GM18519 (cell line): ENCODE measurements at regions not wholly inside any gene's neighbourhood (a gene's known extent, or its start where the extent isn't known, plus 50 kb on each side); places are given as distances from the start of the nearest gene placed in this dataset.
A peak's percentile ranks its signal among the peaks of the same experiment; 100 is the strongest.
"Not testable (repeated sequence)": the region's sequence is repeated elsewhere in the genome, so short reads cannot be mapped to it uniquely, and the experiment has no call there.

ENCODE experiments used
- ATAC-seq: cut with Tn5 transposase; IDR thresholded peaks from one replicate; pipeline ENCODE4 v1.9.1; 2021; ENCODE audit warnings: mild to moderate bottlenecking, moderate library complexity; ENCODE audit not compliant: unreplicated experiment, low FRiP score

DNA sequence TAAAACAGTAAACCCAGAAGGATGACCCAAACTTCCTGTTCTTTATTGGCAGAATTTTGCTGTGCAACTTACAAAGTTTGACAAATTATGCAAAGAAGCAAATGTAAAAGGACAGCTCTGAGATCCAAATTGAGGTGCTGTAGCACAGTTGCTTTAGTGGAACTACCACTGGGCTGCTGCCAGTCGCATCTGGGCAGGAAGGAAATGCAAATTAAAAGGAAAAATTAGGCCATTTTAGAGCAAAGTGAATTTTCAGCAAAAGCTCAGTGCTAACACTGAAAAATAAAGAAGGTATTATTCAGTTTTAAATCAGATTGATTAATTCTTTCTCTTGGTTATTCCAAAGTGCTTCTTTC, 104.5 kb downstream of the ZMAT3 start:
- no peak for ATAC-seq

DNA sequence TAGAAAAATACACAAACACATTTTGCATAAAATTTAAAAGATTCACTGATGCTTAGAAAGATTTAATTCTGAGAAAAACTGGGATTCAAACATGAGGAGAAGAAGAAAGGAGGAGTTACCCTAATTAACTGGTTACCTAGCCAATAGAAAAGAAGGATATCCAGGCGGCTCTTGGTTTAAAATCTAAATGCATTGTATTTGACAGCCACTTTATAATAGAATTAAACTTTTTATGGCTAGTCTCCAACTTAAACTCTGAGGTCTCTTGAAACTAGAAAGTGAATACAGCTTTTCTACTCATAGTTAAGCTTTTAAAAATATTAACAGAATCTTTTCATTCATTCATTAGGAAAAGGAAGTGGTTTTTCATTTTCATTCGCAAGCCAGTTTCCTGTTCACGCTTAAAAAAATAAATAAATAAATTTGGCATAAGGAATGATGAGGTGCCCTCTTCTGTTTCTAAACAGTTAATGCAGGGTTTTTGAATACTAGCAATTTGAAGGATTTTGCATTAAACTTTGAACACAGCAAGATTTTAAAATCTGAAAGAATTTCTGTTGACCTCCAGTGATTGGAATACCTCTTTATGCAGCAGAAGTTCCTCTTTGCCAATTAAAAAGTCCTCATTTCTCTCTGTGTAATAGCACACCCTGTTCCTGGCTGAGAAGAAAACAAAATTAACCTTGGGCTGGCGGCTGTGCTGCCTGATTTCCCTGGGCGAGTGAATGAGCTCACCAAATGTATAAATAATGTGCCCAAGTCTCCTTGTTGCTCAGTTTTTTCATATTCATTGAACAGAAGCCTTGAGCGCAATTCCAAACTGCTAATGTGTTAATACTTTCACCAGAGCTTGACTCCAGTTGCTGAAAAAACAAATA, 105.1 kb downstream of the ZMAT3 start:
- peak; percentile 23 for ATAC-seq

DNA sequence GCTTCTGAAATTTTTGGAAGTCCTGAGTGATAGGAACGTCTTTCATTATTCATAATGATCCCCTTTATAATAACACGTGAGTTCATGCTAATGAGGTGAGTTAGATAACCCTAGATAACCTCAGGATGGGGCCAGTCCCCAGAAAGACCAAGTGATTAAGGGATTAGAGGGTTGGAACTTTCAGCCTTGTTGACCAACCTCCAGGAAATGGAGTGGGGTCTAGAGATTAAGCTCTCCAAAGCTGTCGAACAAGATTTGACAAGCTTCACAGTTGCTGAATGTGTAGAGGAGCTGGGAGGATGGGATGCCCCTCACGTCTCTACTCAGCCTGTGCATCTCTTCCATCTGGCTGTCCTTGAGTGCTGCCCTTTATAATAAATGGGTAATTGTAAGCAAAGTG, 107.1 kb downstream of the ZMAT3 start:
- ATAC-seq: no peak

DNA sequence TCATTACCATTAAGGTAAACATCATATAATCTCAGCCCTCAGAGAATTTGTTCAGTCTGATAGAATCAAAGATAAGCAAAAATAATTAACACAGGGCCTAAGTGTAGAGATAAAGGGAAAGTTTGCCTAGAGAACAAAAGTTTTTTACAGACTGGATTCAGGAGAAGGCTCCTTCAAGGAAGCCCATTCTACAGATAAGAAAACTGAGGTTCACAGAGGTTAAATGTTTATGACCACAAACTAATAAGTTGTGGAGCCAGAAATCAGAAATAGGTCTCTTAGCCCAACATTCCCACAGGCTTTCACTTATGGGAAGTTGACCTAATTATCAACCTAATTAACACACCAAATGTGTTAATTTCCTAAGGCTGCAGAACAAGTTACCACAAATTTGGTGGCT, 110.7 kb downstream of the ZMAT3 start:
- no peak for ATAC-seq

DNA sequence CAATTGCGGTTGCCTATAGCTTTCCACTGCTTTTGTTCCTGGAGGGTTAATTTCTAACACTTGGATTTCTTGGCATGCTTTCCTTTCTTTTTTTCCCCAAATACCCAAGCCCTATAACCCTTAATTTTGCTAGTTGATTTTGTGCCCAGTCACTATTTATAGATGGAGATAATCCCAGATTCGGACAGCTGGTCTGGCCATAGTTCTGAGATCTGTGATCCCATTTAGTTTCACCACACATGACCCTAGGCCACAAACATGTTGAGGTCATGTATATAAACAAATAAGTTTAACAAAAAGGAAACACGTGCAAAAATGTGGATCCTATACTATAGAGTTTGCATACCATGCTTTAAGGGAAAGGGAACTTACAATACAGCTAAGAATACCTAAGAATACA, 111.4 kb downstream of the ZMAT3 start:
- ATAC-seq: no peak

DNA sequence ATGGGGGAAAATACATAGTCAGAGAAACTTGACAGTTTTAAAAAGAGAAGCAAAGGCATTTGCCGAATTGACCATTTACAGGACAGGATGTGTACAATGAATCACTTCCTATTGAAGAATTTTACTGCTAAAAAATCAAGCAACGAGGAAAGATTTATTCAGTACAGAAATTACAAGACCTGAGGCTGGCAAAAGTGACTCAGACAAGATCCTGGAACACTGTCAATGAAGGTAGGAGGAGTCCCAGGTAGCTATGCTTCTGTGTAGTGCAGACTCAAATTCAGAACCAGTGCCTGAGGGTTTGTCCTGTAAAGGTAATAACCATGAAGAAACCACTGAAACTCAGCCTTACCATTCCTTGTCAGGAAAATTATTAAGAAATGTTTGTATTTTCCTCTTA, 120.9 kb downstream of the ZMAT3 start:
- ATAC-seq: no peak

DNA sequence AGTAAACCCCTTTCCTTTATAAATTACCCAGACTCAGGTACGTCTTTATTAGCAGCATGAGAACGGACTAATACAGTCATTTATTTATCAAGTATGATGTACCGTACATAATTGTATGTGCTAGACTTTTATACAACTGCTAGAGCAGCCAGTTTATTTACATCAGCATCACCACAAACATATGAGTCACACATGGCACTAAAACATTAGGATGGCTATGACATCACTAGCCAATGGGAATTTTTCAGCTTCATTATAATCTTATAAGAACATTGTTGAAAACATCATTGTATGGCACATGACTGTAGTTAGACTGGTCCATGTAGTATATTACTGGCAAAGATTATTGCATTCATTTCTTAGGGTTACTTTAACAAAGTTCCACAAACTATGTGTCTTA, 121.7 kb downstream of the ZMAT3 start:
- ATAC-seq: no peak

DNA sequence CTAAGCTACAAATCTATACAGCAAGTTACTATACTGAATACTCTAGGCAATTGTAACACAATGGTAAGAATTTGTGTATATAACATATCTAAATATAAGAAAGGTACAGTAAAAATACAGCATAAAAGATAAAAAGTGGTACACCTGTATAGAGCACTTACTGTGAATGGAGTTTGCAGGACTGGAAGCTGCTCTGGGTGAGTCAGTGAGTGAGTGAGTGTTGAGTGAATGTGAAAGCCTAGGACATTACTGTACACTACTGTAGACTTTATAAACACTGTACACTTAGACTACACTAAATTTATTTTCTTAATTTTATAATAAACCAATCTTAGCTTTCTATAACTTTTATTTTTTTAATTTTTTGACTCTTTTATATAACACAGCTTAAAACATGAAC, 123.1 kb downstream of the ZMAT3 start:
- no peak for ATAC-seq

DNA sequence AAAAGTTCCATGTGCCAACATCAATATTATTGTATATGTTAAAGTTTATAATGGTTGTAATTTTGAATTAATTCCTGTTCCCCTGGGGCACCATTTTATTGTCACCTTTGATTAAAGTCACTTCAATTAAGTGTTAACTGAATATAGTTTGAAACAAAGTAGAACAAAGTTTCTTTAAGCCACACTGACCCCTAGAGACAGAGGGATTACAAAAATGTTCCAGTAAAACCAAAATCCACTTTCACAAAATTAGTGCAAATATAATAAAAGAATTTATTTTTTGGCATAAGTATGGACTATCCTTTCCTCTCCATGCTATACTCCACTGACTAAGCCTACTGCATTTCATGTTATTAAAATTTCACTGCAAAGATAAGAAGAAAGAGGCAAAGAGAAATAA, 123.9 kb downstream of the ZMAT3 start:
- ATAC-seq: no peak

DNA sequence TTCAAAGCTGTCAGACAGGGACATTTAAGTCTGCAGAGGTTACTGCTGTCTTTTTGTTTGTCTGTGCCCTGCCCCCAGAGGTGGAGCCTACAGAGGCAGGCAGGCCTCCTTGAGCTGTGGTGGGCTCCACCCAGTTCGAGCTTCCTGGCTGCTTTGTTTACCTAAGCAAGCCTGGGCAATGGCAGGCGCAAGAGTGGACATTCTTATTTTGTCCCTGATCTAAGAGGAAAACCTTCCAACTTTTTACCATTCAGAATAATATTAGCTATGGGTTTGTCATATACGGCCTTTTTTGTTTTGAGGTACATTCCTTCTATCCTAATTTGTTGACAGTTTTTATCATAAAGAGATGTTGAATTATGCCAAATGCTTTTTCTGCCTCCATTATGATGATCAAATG, 129.3 kb downstream of the ZMAT3 start:
- ATAC-seq: not testable (repeated sequence)

DNA sequence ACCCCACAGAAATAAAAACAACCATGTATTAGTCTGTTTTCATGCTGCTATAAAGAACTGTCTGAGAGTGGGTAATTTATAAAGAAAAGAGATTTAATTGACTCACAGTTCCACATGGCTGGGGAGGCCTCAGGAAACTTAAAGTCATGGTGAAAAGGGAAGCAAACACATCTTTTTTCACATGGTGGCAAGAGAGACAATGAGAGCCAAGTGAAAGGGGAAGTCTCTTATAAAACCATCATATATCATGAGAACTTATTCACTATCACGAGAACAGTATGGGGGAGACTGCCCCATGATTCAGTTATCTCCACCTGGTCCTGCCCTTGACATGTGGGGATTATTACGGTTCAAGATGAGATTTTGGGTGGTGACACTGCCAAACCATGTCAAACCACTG, 141.5 kb downstream of the ZMAT3 start:
- ATAC-seq: no peak

DNA sequence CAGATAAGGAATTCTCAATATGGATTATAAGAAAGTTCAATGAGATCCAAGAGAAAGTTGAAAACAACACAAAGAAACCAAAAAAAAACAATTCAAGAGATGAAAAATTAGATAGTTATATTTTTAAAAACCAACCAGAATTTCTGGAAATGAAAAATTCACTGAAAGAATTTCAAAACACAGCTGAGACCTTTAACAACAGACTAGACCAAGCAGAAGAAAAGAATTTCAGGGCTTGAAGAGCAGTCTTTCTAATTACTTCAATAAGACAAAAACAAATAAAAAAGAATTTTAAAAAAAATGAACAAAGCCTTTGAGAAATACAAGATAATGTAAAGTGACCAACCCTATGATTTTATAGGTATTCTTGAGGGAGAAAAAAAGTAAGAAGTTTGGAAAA, 155.4 kb downstream of the ZMAT3 start:
- ATAC-seq: no peak

DNA sequence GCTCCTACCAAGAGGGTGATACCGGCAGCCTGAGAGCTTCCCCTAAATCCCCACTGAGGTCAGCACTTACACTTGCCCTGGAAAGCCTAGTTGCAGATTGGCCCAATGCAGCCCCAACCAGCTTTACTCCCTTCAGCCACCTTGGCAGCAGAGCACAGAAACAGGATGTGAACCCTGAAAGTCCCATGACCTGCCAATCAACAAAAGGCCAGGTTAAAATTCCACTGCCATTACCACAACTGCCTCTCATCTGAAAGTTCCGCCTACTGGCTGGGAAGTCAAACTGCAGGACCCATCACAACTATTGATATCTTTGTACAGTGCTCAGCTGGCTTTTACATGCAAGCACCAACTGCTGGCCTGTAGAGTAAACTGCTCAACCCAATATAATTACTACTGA, 156.2 kb downstream of the ZMAT3 start:
- ATAC-seq: no peak

DNA sequence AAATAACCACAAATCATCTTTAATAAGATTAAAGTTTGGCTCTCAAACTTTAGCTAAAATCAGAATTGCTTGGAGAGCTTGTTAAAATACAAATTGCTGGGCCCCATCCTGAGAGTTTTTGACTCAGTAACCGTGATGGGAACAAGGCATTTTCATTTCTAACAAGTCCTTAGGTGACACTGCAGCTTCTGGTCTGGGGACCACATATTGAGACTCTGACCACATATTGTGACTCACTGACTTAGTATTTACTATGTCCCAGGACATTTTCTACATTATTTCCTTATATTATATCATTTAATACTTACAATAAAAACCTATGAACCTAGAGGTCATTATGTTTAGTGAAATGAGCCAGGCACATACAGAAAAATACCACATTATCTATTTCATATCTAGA, 164.5 kb downstream of the ZMAT3 start:
- ATAC-seq: no peak

DNA sequence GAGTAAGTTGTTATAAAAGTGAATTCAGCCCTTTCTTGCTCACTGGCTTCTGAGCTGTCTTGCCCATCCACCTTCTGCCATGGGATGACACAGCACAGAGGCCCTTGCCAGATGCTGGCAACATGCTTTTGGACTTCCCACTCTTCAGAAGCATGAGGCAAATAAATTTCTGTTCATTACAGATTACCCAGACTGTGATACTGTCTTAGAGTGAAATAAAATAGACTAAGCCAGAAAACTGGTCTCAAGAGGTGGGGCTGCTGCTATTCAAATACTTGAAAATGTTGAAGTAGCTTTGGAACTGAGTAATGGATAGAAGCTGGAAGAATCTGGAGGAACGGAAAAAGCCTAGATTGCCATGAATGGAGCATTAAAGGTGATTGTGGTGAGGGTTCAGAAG, 170.4 kb downstream of the ZMAT3 start:
- ATAC-seq: no peak

DNA sequence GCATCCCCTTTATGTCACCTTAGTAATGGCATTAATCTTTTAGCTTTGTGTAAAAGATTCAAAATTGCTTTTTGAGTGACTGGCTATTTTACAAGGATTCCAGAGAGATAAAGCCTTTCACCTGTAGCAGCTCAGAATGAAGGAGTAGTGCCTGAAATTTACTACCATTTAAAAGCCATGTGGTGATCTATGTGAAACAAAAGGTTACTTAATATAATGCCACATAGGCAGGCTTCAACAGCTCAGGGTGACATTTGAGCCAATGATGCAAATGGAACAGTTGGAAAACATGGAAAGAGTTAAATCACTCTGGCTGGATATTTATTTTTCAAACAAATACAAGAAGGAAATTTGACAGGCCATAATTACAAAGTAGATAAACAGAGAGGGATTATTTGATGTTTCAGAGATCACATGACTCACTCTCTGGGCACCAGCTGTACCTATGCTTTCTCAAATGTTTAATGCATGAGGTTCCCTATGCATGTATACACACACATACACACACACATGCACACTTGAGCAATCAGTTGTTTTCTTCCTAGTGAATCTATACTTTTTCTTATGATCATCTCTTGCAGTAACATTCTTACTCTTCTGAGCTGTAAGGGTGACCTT, 171.5 kb downstream of the ZMAT3 start:
- no peak for ATAC-seq

DNA sequence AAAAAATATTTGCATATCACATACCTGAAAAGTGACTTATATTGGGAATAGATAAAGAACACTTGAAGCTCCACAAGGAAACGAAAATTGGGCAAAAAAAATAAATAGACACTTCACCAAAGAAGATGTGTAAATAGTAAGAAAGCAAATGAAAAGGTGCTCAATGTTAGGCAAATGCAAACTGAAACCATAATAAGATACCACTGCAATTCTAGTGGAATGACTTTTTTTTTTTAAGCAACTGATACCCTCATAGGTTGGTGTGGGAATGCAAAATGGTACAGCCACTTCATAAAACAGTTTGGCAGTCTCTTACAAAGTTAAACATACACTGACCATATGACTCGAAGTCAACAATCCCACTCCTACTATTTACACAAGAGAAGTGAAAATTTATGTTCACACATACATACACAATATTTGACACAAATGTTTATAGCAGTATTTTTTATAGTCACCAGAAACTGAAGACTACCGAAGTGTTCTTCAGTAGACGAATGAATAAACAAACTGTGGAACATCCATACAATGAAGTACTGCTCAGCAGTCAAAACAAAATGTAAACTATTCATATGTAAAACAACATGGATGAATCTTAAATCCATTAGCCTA, 176.3 kb downstream of the ZMAT3 start:
- no peak for ATAC-seq
